ENCODE measurements at regions not wholly inside any gene's neighbourhood (a gene's known extent, or its start where the extent isn't known, plus 50 kb on each side); places are given as distances from the start of the nearest gene placed in this dataset.

DNA sequence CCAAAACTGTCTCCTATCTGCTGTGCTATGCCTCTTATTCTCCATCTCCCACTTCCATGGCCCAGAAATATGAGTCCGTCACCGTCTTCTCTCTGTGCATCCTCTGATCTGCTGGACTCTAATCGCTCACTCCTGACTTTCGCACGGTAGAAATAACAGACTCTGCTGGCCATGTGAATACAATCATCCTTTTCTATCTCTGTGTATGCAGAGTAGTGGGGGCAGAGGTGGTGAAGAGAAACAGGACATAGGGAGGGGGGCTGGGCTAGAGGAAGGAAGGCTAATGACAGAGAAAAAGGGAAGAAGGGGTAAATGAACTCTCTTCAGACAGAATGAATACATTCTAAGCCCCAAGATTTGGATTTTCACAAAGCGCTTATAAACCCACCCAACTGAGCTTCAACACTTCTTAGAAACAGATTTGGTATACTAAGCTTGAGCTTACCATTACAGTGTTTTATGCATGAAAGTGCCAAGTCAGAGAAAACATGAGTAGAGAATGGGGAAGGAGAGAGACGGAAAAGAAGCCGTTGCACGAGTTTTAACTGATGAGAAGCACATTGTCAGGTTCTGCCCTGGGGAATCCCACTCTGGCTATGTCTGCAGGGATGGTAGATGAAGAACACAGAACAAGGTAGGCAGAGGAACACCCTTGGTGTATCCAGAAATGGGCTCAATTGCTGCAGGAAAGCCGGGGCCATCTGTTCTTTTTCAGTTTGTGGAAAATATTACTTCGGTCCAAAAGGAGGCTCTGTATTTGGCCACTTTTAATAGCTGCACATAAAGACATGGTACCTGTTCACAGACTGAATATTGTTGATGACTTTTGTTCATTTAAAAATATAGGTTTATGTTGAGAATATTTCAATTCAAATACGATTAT, 324.7 kb downstream of the ETS1 start:
- TF ChIP-seq, protein P1, sequence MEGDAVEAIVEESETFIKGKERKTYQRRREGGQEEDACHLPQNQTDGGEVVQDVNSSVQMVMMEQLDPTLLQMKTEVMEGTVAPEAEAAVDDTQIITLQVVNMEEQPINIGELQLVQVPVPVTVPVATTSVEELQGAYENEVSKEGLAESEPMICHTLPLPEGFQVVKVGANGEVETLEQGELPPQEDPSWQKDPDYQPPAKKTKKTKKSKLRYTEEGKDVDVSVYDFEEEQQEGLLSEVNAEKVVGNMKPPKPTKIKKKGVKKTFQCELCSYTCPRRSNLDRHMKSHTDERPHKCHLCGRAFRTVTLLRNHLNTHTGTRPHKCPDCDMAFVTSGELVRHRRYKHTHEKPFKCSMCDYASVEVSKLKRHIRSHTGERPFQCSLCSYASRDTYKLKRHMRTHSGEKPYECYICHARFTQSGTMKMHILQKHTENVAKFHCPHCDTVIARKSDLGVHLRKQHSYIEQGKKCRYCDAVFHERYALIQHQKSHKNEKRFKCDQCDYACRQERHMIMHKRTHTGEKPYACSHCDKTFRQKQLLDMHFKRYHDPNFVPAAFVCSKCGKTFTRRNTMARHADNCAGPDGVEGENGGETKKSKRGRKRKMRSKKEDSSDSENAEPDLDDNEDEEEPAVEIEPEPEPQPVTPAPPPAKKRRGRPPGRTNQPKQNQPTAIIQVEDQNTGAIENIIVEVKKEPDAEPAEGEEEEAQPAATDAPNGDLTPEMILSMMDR (IDR thresholded peaks at IDR 0.05; ENCODE audit: extremely low read depth, missing control alignments) = no peak
- no peak for DNase-seq (ENCODE audit: low spot score)

DNA sequence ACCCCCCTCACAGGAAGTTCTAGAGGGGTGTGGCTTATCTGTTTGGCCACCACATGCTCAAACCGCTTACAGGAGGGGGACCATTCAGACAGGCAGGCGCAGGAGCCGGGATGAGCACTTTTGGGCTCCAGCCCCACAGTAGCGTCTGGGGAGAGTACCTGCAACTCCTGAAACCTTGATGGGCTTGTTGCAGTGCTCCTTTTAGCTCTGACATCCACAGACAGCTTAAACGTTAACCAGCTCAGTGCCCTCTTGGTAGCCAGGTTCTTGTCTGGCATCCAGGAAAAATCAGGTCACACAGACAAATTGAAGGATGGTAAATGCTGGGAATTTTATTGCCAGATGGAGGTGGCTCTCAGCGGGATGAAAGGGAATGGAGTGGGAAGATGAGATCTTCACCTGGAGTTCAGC, 326.3 kb downstream of the ETS1 start:
- TF ChIP-seq, protein P1 (IDR thresholded peaks at IDR 0.05; ENCODE audit: extremely low read depth, missing control alignments) = no peak
- no peak for DNase-seq (ENCODE audit: low spot score)

DNA sequence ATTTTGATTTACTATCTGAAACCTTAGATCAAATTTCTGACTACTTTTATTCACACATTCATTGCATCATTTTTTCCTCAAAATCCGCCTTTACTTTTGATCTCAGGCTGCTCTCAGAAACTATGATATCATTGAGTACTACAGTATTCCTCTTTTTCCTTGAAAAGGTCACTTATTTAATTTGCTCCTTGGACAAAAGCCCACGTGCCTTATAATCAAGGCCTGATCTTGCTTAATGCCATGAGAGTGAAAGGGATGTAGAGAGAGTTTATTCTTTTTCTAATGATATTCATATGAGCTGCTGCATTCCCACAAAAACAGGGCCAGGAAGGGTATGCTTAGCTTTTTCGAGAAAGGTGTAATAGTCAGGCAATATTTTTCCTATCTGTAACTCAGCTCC, 327.0 kb downstream of the ETS1 start:
- TF ChIP-seq, protein P1 (IDR thresholded peaks at IDR 0.05; ENCODE audit: extremely low read depth, missing control alignments) = no peak
- no peak for DNase-seq (ENCODE audit: low spot score)

DNA sequence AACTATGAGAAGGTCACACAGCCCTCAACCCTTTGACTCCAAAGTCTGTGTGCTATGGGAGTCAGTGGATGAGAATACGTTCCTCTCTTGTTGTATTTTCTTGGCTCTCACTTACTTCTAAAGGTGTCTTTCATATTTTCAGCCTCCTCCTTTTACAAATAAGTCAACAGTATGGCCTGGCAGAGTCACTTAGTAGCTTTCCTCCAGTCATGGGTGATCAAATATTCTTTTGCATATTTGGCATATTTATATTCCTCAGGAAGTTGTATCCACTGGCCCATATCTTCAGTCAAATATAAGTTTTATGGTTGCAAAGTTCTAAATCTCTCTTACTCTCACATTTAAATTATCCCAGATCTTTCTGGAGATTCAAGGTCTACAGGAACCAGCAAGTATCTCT, 327.5 kb downstream of the ETS1 start:
- DNase-seq (ENCODE audit: low spot score) = no peak
- TF ChIP-seq, protein P1 (IDR thresholded peaks at IDR 0.05; ENCODE audit: extremely low read depth, missing control alignments) = no peak

DNA sequence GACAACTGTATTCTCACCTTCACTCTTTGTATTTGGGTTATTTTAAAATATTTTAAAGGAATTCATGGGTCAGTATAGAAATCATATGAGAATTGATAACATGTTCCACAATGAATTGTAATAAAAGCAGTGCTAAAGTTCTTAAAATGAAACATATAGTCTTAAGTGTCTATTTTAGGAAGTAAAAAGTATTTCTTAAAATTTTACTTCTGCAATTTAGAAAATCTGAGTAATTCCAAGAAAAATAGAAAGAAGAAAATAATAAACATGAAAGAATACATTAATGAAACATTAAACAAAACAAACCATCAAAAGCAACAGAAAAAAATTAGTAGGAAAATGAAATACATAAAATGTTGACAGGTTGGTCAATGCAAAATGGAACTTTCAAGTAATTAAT, 332.4 kb downstream of the ETS1 start:
- TF ChIP-seq, protein P1 (IDR thresholded peaks at IDR 0.05; ENCODE audit: extremely low read depth, missing control alignments) = no peak
- DNase-seq (ENCODE audit: low spot score) = no peak

DNA sequence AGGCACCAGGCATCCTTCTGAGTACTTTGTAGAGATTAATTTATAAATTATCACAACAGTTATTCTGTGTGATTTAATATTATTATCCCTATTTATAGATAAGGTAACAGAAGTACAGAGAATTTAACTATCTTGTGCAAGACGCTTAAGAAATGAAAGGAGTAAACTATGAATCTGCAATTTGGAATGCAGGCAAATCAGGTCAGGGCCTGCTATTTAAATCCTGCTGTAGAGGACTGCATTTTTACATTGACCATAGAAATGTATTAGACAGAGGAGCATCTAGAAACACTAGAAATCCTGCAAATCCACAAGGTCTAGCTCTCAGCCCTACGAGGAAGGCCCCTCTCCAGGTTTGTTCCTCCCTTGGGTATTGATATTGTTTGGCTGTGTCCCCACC, 336.2 kb downstream of the ETS1 start:
- TF ChIP-seq, protein P1 (IDR thresholded peaks at IDR 0.05; ENCODE audit: extremely low read depth, missing control alignments) = no peak
- no peak for DNase-seq (ENCODE audit: low spot score)

DNA sequence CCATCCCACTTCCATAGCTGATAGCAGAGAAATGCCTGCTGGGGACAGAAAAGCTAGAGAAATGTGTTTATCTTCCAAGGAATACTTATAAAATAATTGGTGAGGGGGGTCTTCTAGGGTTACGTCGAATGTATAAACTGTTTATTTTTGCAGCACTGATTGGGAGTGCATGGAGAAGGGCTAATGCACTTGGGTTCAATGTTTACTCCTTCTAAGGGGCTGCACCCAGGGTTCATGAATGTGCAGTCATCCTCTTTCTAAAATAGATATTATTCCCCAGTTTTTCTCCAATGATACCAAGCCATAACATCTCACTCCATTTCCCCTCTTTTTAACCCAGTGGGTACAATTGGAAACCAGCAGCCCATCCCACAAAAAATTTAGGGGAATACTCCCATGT, 336.9 kb downstream of the ETS1 start:
- no peak for DNase-seq (ENCODE audit: low spot score)
- TF ChIP-seq, protein P1 (IDR thresholded peaks at IDR 0.05; ENCODE audit: extremely low read depth, missing control alignments) = no peak

Measured in GM20000 (cell line).